ENCODE measurements at regions not wholly inside any gene's neighbourhood (a gene's known extent, or its start where the extent isn't known, plus 50 kb on each side); places are given as distances from the start of the nearest gene placed in this dataset.
"Not testable (repeated sequence)": the region's sequence is repeated elsewhere in the genome, so short reads cannot be mapped to it uniquely, and the experiment has no call there.

DNA sequence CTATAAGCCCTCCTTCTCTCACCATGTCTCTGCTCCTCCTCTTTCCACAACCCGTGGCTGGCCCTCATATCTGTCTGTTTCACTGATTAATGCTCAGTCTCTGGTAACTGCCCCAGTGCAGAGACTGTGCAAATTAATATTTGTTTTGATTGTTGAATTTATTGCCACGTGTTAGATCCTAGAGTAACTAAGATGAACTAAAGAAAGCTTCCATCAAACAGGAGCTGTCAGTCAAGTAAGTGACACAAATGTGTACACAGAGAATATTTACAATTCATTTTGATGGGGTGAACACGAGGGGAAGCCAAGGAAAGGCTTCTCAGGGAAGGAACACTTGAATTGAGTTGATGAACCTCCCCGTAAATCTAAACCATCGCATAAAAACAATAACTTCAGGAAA lies 182.5 kb downstream of the BAMBI start:
- DNase-seq (ENCODE audit: low spot score), result no peak

DNA sequence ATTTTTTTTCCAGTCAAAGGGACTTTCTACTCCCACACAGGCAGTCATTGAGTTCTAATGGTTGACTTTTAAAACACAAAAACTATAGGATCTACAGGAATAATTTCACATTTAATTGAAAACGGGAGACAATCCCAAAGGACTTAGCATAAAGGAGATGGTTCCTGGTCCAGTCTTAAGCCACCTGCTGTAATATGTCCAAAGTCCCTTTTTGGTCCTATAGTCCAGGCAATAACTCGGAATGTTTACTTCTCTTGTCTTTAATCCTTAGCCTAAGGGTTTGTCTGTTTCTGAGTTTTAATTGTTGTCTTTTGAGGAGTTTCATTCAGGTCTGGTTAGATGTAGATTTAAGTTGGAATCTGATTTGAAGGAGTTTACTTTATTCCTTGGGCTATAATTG lies 184.9 kb downstream of the BAMBI start:
- DNase-seq (ENCODE audit: low spot score), result no peak

DNA sequence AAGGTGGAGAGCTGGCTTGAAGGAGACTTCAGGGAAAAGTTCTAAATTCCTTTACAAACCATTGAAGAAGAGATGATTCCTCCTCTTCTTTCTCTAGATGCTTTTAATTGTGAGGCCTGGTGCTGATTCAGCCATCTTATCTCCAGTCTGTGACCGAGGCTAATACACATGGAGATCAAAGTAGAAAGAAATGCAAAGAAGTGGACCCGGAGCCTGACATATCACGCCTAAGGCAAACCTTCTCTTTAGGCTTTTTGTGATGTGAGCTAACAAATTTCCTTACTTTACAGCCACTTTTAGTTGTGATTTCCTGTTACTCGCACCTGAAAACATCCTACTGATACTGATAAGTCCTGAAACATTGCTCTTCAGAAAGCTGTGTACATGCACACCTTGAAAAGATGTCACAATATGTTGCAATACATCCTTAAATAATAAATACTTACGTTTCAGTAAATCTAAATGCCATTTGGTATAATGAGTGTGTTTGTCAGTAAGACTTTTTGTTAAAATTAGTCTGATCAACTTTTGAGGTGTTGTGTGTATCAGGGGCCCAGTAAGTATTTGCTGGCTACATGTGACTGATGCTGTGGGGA lies 192.4 kb downstream of the BAMBI start:
- DNase-seq (ENCODE audit: low spot score), result no peak

GRCh38 chr10:28871665-28872064 lies 194.3 kb downstream of the BAMBI start:
- no peak for DNase-seq (ENCODE audit: low spot score)

DNA sequence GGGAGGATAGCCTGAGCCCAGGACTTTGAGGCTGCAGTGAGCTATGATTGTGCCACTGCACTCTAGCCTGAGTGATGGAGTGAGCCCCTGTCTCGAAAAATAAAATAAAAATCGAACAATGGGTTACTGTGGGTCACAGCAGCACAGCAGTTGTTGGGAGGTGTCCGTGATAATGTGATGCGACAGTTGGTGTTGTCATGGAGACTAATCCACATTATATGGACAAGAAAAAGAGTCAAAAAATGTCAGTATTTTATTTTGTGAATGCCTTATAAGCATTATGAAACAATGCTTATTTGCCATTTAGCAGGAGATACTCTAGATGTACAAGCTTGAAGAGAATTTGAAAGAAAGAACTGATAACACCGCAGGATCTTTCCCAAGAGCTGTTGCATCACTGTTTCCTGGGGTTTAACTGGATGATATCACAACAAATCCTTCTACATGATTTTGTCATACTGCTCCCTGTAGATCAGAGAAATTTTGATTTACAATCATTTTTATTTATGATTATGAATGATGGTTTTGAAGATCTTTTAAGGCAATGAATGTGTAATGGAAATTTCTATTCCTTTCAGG lies 195.4 kb downstream of the BAMBI start:
- DNase-seq (ENCODE audit: low spot score), result no peak

DNA sequence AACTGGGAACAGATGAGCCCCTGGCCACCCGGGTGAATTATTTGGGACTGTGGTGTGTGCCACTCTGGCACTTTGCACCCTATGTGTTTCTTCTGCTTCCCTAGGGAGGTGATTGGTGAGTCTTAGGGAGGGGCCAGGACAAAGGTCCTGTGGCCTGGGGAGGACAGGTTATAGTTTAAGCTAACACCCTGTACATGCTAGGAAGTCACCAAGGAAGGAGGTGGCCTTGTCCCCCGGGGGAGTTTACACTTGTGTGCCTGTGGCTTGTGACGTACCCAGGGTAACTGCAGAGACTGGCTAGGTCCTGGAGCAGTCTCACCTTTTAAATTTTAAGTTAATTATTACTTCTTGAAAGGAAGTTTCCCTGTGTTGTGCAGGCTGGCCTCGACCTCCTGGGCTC lies 196.2 kb downstream of the BAMBI start:
- no peak for DNase-seq (ENCODE audit: low spot score)

DNA sequence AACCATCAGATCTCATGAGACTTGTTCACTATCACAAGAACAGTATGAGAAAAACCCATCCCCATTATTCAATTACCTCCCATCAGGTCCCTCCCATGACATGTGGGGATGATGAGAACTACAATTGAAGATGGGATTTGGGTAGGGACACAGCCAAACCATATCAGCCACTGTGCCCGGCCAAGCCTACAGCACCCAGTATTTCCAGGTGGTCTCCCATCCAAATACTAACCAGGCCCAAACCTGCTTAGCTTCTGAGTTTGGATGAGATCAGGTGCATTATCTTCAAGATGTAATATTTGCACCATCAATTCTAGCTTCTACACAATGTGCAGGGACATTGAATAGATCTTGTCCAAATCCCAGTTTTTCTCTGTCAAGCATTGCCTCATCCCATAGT lies 196.9 kb downstream of the BAMBI start:
- no peak for DNase-seq (ENCODE audit: low spot score)

DNA sequence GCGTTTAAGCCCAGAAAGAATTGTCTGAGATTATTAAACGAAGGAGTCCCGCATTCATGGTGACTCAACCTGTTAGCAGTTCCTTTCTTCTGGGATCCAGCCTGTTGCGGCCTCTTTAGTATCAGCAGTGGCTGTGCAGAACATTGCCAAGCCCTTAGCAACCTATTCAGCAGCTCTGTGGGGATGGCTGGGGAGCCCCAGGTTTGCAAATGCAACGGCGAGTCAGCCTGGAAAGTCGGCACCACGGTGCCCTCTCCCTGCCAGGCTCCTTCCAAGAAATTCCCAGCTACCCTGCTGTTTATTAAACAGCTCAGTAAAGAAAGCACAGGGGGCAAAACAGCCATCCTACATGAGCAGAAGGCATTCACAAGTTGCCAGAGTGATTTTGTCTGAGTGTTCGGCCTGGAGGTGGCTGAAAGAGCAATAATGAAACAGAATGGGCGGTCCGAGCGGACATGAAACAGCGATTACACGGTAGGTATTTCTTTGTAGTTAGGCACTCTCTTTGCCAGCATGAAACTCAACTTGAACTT lies 198.3 kb downstream of the BAMBI start:
- DNase-seq (ENCODE audit: low spot score), result no peak

- DNase-seq (ENCODE audit: low spot score), result no peak
Measured at GRCh38 chr10:28878236-28878970, 201.1 kb downstream of the BAMBI start.

- DNase-seq (ENCODE audit: low spot score), result no peak
Measured at GRCh38 chr10:28879246-28879645, 201.9 kb downstream of the BAMBI start.

GRCh38 chr10:28879875-28880682 lies 202.8 kb downstream of the BAMBI start:
- no peak for DNase-seq (ENCODE audit: low spot score)

GRCh38 chr10:28880683-28880950 lies 203.3 kb downstream of the BAMBI start:
- no peak for DNase-seq (ENCODE audit: low spot score)

- DNase-seq (ENCODE audit: low spot score), result no peak
Measured at GRCh38 chr10:28881171-28881882, 204.0 kb downstream of the BAMBI start.

GRCh38 chr10:28883741-28884423 lies 206.6 kb downstream of the BAMBI start:
- DNase-seq (ENCODE audit: low spot score), result no peak

DNA sequence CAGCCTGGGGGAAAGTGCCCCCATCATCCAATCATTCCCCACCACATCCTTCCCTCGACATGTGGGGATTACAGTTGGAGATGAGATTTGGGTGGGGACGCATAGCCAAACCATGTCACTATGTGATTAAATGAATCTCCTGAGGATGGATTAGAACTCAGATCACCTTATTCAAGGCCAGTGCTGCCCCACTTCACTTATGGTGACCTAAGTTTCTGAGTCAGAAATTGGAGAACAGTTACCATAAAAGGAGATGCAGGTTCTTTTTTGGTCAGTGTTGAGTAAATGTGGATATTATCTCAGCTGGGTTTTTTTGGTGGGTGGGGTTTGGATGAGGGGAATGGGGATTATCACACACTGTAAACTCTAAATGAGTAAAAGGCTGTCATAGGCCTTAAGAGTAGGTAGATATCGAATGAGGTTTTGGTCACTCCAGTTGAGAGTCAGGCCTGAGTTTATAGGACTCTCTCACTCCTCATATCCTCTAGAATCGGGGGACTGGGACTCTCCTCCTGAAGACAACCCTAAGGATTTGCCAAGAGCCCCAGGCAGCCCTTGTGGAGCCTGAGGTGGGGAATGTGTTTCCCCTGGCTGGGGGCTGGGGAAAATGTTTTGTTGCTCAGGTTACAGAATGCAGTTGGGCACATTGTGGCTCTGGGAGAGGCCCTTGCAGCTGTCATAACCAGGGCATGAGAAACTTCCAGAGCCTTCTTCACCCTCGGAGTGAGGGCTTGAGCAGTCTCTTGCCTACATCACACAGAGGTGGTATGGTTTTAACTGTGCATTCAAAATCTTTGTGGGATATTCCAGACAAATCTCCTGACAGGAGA lies 213.0 kb downstream of the BAMBI start:
- no peak for DNase-seq (ENCODE audit: low spot score)

GRCh38 chr10:28891058-28891713 lies 213.9 kb downstream of the BAMBI start:
- DNase-seq (ENCODE audit: low spot score), result no peak

DNA sequence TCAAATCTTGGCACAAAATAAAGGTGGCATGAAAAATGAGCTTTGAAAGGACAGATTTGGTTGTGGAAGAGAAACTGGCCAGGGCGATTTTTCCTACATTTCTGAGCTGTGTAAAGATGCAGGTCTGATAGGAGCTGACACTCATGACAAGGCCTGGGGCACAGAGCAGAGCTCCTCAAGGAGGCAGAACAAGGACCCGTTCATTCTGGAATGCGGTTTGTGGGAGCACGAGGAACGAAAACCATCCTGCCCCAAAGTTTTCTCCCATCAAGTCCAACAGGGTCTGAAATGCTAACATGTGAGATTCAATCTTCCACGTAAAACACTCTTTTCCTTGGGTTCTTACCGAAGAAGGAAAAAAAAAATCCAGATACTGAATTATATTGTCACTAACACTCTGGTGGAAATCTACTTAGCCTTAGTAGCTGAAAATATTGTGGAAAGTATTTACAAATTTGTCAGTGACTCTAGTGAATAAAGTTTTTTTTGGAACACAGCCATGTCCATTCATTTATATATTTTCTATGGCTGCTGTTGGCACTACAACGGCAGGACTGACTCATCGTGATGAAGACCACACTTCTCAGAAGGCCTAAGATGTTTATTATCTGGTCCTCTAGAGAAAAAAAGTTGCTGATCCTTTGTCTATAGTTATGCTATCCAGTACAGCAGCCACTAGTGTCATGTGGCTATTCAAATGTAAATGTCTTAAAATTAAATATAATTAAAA lies 215.7 kb downstream of the BAMBI start:
- DNase-seq (ENCODE audit: low spot score), result no peak

DNA sequence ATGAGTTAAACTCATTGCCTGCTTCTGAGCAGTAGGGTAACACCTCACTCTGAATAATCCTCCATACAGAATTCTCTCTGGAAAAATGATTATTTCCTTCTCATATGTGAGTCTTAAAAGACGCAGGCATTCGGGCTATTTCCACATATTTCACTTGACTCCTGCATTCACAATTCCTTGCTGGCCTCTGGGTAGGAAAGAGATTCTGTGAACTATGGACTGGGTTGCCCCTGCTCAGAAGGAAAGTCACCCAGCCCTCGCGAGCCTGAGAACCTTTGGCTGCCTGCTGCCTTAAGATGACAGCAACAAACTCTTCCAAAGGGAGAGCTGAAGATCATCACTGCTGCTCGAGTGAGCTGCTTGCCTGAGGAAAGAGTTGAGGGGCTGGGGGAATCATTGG lies 216.8 kb downstream of the BAMBI start:
- no peak for DNase-seq (ENCODE audit: low spot score)

DNA sequence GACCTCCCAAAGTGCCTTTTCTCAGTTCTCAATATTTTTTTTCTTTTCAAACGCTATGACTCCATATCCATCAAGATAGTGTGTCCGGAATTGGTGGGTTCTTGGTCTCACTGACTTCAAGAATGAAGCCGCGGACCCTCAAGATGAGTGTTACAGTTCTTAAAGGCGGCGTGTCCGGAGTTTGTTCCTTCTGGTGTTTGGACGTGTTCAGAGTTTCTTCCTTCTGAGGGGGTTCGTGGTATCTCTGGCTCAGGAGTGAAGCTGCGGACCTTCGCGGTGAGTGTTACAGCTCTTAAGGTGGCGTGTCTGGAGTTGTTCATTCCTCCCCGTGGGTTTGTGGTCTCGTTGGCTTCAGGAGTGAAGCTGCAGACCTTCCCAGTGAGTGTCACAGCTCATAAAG lies 218.3 kb downstream of the BAMBI start:
- not testable (repeated sequence) for DNase-seq (ENCODE audit: low spot score)

Data from germinal center (tissue), 1 donor.